NCI-H2196 (cell line): ENCODE measurements at regions not wholly inside any gene's neighbourhood (a gene's known extent, or its start where the extent isn't known, plus 50 kb on each side); places are given as distances from the start of the nearest gene placed in this dataset.
"Not testable (repeated sequence)": the region's sequence is repeated elsewhere in the genome, so short reads cannot be mapped to it uniquely, and the experiment has no call there.

Source experiments
- DNase-seq: peaks from one replicate; lab custom pipeline; 2025; ENCODE audit not compliant: unreplicated experiment; lab: John Stamatoyannopoulos, UW

DNA sequence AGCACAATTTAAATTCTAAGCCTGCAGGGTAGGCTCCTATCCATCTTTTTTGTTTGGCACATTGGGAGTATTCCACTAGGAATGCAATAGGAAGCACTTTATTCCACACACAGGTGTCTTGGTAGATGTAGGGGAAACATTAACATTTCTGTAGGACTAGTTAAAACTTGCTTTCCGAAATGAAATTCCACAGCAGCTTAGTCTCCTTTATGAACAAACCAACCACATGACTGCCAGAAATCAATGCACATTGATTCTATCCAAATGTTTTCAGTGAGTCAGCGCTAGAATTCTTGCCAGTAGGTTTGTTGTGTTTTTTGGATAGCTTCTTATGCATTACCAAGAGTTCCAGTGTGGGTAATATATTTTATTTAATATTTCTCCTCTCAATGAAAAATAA lies 207.9 kb upstream of the CSNK1A1L start:
- no peak for DNase-seq

DNA sequence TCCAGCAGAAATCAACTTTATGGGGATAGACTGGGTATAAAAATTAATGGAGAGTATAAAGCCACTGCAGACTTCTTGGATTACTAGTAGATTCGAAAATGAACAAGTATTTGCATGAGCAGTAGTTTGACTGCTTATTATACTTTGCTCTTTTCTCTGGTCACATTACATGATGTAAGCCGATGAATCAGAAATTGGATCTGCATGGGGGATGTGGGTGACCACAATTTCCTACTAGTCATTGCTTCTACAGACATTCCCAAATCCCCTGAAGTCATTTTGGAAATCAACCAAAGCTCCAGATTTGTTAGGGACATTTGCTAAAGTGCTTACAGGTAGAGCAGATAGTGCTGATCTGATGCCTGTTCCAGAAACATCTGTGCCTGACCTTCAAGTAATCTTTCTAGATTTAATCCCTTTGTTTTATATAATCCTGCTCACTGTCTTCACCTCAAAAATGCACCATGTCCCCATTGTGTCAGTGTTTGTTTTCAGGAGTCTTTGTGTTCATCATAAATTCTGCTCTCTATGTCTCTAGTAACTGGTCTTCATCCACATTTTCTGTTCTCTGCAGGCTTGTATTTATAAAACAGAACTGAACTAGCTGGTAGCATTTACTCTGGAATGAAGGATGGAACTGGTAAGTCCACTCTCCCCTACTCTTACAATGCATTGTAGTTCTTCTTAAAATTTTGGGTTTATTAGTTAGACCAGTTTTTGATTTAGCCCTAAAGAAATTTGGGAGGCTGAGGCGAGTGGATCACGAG lies 201.5 kb upstream of the CSNK1A1L start:
- DNase-seq, result no peak

DNA sequence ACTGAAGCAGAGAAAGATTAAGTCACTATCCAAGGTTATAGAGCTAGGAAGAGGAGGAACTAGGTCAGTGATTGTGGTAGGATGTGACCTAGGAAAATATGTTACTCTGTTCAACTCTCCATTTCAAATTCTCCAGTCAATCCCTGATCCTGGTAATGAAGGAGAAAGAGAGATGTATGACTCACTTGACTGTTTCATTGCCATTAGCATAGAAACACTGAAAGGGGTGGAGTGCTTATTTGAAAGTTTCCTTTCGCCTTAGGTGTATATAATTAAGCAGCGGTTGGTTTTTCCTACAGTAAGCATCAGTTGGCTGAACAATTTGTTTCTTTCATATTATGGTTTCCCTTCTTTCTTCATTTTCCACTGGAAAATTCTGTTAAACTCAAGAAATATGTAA lies 198.1 kb upstream of the CSNK1A1L start:
- DNase-seq, result no peak

DNA sequence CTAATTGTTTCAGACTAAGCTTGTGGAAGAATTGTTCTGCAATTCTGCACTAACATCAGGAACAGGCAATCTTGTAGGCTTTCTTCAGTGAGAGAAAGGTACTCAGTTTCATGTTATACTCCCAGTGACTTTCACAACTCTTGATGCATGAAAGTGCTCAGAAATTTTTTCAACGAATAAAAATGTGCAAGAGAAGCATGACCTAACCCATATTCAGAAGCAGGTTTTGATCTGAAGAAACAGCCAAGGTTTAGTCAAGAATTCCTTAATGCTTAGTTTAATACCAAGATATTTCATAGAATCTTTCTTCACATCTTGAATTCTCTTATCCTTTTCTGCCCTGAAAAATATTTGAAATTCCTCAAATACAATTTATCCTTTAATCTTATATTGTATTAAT lies 197.2 kb upstream of the CSNK1A1L start:
- DNase-seq, result no peak

DNA sequence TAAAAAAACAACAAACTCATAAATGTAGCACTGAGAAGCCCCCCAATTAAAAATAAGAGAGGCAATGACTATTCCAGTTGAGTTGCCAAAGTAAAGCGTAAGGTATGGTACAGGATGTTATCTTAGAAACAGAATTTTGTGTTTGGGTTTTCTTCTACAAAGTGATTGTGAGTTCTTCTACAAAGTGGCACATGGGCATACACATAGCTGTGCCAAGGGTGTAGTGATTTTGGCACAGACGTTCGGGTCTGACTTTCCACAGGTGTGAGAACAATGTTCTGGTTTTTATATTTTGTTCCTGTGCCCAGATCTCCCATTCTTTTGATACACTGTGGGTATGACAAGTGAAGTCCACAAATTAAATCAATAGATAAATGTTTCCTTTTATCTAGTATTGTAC lies 190.1 kb upstream of the CSNK1A1L start:
- no peak for DNase-seq

DNA sequence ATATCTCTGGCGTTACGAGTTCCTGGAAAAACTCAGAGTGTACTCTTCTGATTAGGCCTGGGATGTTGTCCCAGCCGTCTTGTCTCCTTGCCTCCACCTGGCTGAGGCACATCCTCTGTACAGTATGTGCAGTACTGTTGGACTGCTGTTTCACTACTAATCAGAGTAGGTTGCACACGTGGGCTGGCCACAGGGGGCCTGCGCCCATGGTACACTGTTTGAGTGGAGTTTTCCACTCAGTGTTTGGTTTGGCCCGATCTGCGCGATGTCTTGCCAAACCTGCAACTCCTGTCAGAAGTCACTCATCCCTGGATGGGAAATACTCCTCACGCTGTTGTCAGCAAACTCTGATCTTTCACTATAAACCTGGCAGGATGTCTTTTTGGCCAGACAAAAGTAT lies 189.6 kb upstream of the CSNK1A1L start:
- DNase-seq, result no peak

DNA sequence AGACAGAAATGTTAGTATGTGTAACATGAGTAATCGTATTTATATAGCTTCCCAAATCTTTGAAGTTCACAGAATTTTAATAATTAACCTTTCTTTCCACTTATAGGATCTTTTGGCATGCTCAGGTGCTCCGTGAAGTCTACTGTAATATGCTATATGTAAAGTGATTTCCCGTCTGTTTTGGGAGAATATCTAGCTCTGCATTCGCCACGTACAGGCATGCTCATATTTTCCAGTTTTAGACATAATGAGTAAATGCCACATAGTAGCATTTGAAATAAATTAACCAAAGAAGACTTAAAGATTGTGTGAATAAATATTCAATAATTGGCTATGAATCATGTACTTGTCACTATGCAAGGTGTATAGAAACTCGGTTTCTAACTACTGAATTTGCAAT lies 189.0 kb upstream of the CSNK1A1L start:
- DNase-seq, result no peak

DNA sequence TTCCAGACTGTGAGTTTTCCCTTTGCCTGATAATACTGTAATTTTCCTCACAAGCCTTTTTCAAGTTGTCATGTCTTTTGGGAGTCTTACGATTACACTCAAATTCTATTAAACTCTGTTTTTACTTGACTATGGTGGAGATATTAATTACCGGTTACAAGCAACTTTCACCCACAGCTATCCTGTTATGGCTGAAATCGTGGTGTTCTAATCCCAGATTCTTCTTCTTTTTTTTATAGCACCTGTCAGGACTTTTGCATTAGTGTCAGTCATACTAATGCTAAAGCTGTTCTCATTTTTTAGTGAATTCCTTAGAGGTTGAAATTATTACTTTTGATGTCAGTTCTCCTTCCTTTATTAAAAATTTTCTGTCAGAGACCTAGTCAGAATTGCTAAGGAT lies 187.8 kb upstream of the CSNK1A1L start:
- DNase-seq, result no peak

DNA sequence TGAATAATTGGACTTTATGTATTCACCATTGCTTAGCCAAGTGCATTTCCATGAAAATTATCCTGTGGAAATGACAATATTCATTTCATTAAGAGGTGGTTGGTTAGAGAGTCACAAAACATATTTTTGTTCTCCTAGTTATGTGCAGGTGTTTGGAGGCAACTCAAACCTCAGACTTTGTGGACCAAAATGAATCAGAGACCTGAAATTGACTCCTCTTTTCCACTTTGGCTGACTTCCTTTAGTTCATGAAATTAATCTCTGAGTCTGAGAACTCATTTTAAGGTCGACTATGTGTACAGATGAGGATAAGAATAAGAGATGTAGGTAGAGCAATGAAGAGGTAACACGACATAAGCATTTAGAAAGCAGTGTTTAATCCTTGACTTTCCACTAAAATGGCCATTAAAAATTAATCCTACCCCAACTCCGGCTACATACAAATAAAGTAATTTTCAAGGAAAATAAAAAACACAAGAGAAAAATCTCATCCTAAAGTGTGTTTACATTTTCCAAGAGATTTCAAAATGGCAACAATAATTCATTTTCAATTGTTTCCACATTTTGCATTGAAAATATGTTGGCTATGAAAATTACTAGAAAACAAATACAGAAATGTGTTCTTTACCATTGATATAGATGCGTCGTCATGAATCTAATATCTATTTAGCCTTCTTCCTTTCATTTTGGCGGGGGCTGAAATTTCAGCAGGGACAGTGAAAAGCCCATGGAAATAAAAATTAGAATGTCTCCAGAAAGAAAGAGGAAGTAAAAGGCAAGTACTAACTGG lies 185.4 kb upstream of the CSNK1A1L start:
- DNase-seq, result no peak

DNA sequence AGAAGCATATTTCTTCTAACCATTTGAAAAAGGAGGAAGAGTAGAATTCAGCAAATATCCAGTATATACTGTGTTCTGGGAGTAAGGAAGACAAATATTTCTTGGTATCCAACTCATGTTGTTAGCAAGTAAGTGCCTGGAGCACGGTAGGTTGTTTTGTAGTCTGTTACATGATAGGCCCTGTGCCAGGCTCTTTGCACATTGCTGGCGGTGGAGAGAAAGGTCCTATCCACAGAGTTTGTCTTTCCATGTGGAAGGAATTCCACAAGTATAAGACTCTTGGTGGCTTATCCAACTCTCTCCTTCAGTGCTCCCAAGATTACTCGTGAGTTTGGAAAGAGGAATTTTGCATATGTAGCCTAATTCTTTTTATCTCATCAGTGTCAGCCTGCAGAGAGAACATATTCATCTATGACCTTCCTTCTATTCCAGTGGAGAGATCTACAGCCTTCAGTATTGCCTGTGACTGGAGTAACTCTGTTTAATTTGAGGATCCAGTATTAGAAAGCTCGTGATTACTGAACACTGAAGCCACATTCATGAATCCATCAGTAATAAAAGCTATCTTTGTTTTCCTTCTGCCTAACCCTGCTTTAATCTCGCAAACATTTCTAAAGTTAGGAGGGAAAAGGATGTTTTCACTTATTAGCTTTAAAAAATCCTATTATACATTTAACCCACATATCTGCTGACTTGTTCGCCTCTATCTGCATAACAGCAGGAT lies 183.9 kb upstream of the CSNK1A1L start:
- no peak for DNase-seq

DNA sequence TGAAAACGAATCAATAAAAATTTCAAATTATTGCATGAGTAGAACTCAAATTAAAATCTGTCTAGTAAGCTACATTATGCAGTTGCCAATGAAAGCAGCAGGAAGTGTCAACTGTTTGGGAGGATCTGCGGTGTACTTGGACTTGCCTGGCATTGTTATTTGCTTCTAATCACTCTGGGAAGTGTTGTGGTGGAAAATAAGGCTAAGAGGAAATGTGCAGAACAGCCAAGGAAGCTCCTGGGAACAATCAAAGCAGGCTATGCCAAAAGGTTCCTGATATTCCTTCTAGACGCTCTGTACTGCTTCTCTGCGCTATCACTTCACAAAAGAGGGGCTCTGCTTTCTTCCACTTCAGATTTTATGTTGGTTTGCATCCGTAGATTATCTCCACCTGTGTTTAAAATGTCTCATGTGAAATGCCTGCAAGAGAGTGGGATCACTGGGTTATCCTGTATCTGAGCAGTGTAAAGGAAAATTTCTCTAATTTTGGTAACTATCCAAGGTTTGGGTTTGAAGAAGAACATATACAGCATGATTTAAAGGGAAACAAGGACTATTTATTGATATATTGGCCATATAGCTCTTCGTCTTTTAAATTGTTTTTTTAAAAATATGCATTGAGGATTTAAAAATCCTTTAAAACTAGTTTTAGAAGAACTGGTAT lies 182.7 kb upstream of the CSNK1A1L start:
- DNase-seq, result no peak

DNA sequence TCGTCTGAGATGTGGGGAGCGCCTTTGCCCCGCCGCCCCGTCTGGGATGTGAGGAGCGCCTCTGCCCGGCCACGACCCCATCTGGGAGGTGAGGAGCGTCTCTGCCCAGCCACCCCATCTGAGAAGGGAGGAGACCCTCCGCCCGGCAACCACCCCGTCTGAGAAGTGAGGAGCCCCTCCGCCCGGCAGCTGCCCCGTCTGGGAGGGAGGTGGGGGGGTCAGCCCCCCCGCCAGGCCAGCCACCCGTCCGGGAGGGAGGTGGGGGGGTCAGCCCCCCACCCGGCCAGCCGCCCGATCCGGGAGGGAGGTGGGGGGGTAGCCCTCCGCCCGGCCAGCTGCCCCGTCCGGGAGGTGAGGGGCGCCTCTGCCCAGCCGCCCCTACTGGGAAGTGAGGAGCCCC lies 174.8 kb upstream of the CSNK1A1L start:
- DNase-seq, result not testable (repeated sequence)

DNA sequence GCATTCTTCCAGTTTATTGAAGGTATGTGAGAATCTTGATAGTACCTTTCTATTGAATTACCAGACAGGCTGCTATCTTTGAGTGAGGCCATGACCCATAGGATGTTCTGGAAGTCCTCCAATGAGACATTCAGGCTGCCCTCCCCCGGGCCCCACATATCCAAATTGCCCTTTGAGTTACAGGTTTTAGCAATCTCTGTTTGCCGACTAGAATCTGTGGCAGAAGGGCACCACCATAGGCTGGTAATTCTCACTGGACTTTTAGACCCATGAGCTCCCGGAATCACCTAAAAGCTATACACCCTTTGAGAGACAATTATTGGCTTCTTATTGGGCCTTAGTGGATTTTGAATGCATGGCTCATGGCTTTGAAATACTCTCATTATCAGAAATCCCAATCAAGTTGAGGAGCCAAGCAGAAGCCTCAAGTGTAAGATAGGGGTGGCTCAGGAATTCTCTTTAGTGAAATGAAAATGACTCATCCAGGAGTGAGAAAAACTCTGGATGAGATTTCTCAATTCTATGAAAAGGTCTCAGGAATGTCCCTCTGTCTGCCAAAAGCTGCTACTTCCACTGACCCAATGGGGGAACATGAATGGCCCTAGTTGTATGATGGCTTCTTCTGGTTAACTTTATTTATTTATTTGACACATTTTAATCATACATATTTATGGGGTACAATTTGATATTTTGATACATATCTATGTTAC lies 172.1 kb upstream of the CSNK1A1L start:
- DNase-seq, result no peak

DNA sequence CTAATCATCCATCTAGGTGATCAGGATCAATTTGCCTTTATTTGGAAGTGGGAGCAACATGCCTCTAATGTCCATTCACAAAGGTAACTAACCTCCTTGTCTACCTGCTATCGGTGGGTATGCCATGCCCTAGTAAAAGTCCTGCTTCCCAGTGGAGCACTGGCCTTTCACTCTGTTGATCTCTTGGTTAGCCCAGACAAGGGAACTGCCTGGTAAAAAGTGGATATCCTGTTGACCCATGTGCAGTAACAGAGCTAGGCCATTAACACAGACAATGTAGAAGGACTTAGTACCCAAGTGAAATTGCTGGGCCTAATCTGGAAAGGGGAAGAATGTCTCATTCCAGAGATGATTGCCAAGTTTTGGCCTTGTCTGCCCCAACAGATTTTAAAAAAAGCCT lies 171.5 kb upstream of the CSNK1A1L start:
- DNase-seq, result no peak

DNA sequence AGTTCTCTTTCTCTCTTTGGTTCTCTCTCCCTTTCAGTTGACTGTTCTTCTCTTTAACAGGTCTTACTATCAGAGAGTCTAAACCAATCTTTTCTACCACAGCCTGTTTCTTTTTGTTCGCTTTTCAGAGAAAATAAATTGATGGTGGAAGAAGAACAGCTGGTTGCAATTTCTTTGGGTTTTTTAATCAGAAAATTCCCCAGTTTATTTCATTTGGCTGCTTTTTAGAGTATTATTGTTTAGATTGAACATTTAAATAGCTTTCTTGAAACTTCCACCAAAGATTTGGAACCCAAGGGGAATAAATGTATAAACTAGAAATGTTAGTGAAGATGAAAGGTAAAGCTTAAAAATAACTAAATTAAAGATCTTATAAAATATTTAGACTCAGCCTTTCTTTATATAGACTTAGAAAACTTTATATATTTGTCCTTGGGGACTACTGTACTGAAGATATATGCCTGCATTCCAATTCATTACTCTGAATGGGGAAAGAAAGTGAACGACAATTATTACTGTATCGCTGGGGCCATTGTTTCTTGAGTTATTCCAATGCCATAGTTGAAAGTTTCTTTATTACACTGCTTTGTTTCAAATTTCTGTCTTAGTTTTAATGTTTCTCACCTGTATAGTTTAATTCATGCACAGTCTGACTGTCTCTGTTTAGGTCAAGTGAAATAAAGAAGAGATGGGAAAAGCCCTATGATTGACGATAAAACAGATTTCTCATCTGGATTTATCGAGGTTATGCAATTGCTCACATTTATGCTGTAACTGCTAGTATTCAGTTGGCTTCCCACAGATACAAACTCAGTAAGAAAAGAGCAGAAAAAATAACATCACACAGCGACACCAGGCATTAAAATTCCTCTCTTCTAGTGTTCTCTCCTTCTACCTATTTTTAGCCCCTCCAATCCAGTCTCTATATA lies 169.4 kb upstream of the CSNK1A1L start:
- no peak for DNase-seq

DNA sequence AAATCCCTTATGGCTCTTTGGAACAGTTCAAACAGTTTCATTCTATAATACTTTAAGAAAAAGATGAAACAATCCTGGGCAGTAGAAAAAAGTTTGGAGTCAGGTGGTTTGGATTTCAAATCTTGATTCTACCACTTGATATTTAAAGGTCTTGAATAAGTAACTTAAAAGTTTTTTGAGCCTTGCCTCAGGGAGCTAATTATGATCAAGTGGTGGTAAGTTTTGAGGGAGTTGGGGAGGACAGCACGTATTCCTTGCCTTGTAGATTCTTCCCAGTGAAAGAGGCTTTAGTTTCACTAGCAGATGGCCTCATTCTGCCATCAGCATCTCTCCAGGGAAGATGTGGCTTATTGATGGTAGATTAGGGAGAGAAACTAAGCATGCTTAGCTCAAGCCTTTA lies 168.4 kb upstream of the CSNK1A1L start:
- no peak for DNase-seq

DNA sequence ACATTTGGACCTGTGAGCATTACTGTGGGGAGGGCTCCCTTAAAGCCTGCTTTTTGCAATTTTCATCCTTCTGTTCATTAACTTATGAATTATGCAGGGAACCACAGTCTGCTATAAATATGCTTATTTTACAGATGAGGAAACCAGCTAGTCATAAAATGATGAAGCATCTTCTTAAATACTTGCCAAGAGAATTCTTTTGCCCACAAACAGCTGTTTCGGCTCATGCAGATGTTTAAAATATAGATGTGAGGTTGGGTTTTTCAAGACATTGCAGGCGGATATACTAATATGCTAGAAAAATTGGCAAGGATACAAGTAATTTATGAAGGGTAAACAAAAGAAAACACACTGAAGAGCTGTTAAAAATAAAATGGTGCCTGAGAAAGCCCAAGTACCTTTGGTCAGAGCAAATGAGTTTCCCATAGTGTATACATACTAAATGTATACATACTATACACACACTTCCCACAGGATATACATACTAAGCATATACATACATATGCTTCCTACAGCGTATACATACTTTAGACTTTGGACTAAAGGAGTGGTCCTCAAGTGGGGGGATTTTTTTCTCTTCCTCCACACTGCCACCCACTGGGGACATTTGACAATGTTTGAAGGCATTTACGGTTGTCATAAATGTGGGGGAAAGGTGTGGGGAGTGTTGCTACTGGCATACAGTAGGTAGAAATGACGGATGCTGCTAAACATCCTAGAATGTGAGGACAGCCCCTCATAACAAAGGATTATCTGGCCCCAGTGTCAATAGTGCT lies 164.9 kb upstream of the CSNK1A1L start:
- DNase-seq, result no peak

DNA sequence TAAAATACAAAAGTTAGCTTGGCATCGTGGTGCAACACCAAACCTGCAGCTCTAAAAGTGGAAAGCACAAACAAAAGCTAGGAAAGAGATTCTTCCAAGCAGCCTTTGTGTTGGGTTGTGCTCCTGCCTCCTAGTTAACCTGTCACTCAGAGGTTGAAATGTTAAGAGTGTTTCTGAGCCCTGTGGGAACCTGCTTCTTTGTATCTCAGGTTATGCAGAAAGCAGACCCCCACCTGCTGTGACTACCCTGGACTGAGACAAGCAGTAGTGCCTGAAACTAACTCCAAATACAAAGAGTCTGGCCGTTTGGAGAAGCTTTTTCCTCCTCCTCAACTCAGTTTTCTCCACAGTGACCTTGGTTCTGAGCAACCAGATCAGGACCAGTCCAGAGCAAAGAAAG lies 158.4 kb upstream of the CSNK1A1L start:
- DNase-seq, result no peak

DNA sequence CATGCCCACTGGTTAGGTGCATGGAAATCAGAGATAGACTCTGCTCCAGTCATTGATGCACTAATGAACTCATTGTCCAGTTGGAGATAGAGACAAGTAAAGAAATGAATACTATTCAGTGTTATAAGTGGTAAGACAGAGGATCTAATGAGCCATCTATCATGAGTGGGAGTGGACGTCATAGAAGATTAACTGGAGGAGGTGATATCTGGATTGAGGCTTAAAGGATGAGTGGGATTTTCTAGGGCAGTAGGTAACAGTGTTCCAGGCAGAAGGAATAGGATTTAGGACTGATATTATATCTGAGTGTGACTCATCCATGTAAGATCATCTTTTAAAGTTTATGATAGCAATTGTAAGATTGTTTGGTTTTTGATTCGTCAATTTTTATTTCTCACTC lies 152.2 kb upstream of the CSNK1A1L start:
- DNase-seq, result no peak
